Activated naive CD8-positive, alpha-beta T cell treated with anti-CD3 and anti-CD28 coated beads for 36 hours (primary cell): ENCODE measurements at regions not wholly inside any gene's neighbourhood (a gene's known extent, or its start where the extent isn't known, plus 50 kb on each side); places are given as distances from the start of the nearest gene placed in this dataset.

Experiments used
- DNase-seq: peaks from one replicate; pipeline ENCODE4 v3.0.0; 2021
- H3K27ac Mint-ChIP-seq: one replicate; pipeline ENCODE4 v1.8.0; 2022; ENCODE audit warnings: mild to moderate bottlenecking, moderate library complexity, mixed read lengths
- H3K27me3 Mint-ChIP-seq: one replicate; pipeline ENCODE4 v1.8.0; 2022; ENCODE audit warnings: mild to moderate bottlenecking, mixed read lengths
- H3K36me3 Mint-ChIP-seq: one replicate; pipeline ENCODE4 v1.8.0; 2021; ENCODE audit warnings: mild to moderate bottlenecking, mixed read lengths
- H3K4me1 Mint-ChIP-seq: one replicate; pipeline ENCODE4 v1.8.0; 2021; ENCODE audit warnings: mixed read lengths
- H3K4me3 Mint-ChIP-seq: one replicate; pipeline ENCODE4 v1.8.0; 2022; ENCODE audit warnings: mild to moderate bottlenecking, moderate library complexity, mixed read lengths
- H3K9me3 Mint-ChIP-seq: one replicate; pipeline ENCODE4 v1.8.0; 2022; ENCODE audit warnings: mixed read lengths

DNA sequence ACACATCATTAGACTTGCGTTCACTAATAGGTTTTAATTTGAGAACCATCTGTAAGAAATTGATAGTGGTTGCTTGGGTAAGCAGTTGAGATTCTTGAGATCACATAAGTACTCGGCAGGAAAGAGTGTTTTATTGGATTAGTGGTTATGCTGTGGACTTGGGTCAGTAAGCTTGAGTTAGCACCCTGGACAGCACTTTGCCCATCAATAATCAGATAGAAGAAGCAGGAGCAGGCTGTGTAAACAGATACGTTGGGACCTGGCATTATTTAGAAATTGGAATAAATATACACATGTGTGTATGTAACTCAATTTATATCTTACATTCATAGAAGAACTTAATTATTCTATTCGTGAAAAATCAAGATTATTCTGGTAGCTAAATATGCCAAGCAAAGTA is 357.5 kb upstream of the SMIM31 start:
- Mint-ChIP-seq H3K9me3 (no peaks in the 10 kb centered on the region), H3K4me1 (no peaks in the 10 kb centered on the region), H3K27ac (no peak overlapping the region), H3K27me3 (no peaks in the 10 kb centered on the region), H3K4me3 (no peak overlapping the region), H3K36me3 (no peaks in the 10 kb centered on the region)
- DNase-seq = no peak

DNA sequence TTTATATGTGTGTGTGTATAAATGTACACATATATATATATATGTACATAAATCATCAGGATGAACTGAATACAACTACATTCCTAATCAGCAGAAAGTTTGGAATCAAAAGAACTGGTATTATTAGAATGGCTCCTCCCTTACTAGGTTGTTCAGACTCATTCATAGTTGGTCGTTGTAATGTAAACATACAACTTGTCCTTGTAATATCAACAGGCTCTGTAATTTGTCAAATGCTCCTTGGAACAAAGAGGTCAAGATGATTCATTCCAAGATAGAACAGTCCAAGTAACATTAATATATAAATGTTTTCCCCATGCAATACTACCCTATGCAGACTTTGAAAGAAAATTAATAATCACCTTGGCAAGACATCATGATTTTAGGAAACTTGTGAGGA is 351.4 kb upstream of the SMIM31 start:
- Mint-ChIP-seq H3K27ac (no peak overlapping the region), H3K4me3 (no peak overlapping the region), H3K9me3 (no peaks in the 10 kb centered on the region), H3K4me1 (no peaks in the 10 kb centered on the region), H3K27me3 (peaks cover 5% of the 10 kb centered on the region), H3K36me3 (no peaks in the 10 kb centered on the region)
- DNase-seq = no peak

DNA sequence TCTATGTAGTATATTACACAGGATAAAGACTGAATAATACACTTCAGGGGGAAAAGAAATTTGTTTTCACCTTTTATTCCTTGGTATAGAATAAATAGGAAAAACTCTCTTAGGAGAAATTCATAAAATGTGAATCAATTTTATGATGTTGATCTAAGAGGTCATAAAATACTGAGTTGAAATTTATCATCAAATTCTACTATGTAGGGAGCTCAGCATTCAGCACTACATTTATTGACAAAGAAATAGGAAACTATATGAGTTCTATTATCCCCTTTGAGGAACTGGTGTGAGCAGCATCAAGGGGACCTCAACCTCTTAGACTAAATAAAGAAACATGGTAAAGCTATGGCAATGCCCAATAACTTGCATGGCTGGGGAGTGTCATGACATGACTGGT is 348.2 kb upstream of the SMIM31 start:
- no peak for DNase-seq
- H3K9me3 Mint-ChIP-seq = no peaks in the 10 kb centered on the region
- peaks cover 5% of the 10 kb centered on the region for H3K27me3 Mint-ChIP-seq
- no peak overlapping the region for H3K27ac Mint-ChIP-seq
- no peaks in the 10 kb centered on the region for H3K36me3 Mint-ChIP-seq
- H3K4me1 Mint-ChIP-seq = no peaks in the 10 kb centered on the region
- no peak overlapping the region for H3K4me3 Mint-ChIP-seq

DNA sequence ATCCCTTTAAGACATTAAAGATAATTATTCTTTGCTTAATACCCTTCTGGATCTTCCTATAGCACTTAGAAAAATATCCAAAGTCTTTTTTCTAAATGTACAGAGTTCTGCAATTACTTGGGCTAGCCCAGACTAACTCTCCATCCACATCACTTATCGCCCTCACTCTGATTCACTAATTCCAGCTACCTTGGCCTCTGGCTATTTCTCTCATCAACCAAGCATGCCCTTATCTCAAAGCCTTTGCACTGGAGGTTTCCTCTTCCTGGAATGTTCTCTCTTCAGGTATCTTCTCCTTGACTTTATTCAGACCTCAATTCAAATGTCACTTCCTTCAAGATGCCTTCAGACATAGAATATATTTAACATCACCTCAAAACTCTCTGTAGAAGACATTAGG is 345.1 kb upstream of the SMIM31 start:
- Mint-ChIP-seq H3K4me3 (no peak overlapping the region), H3K27me3 (no peaks in the 10 kb centered on the region), H3K9me3 (no peaks in the 10 kb centered on the region), H3K4me1 (no peaks in the 10 kb centered on the region), H3K27ac (no peak overlapping the region), H3K36me3 (no peaks in the 10 kb centered on the region)
- no peak for DNase-seq

DNA sequence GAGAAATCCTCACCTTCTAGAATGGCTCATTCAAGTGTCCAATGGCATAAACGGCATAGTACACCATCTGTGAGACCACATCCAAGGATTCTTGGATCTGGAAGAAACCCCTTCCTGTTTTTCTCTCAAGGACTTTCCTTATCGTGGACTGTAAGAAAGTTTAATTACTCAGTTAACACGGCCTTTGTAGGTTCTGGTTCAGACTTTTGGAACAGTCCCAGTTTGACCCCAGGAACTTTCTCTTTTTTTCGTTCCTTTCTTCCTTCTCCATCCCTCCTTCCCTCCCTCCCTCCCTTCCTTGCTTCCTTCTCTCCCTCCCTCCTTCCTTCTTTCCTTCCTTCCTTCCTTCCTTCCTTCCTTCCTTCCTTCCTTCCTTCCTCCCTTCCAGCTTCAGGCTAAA is 343.5 kb upstream of the SMIM31 start:
- H3K27ac Mint-ChIP-seq = no peak overlapping the region
- no peak for DNase-seq
- H3K9me3 Mint-ChIP-seq = no peaks in the 10 kb centered on the region
- H3K4me3 Mint-ChIP-seq = no peak overlapping the region
- no peaks in the 10 kb centered on the region for H3K36me3 Mint-ChIP-seq
- H3K4me1 Mint-ChIP-seq = no peaks in the 10 kb centered on the region
- H3K27me3 Mint-ChIP-seq = no peaks in the 10 kb centered on the region

DNA sequence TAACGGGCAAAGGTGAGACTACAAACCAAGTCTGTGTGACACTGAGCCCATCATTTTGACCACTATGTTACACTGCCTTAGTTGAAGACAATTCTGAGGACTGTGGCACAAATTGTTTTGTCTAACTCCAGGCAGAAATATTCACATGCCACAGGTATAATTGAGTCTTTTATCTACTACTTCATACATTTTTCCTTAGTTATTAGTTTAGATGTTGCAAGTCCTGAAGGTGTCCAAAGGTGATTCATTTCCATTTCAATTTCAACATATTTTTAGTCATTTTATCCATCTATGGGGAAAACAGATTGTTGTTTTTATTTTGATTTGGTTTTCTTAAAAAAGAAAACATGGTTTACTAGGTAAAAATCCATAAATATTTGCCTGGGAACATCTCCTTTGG is 341.7 kb upstream of the SMIM31 start:
- no peaks in the 10 kb centered on the region for H3K36me3 Mint-ChIP-seq
- no peaks in the 10 kb centered on the region for H3K9me3 Mint-ChIP-seq
- H3K4me3 Mint-ChIP-seq = no peak overlapping the region
- DNase-seq = no peak
- H3K4me1 Mint-ChIP-seq = no peaks in the 10 kb centered on the region
- no peak overlapping the region for H3K27ac Mint-ChIP-seq
- no peaks in the 10 kb centered on the region for H3K27me3 Mint-ChIP-seq

DNA sequence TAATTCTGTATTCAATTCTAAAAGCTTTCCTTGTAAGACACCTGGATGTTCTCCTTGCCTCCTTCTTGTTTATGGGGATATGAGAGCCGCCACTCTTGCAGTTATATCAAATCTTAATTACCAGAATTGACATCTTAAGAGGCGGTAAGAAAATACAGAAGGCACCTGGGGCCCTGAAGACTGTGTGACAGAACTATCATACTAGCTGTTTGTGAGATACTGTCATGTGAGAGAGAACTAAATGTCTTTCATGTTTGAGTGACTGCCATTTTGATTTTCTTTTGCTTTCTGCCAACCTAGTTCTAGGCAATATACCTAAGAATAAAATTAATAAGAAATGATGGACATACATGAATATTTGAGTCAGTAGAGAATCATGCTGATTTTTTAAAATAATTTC is 340.2 kb upstream of the SMIM31 start:
- no peak overlapping the region for H3K27ac Mint-ChIP-seq
- H3K36me3 Mint-ChIP-seq = no peaks in the 10 kb centered on the region
- DNase-seq = no peak
- no peak overlapping the region for H3K4me3 Mint-ChIP-seq
- H3K9me3 Mint-ChIP-seq = no peaks in the 10 kb centered on the region
- H3K4me1 Mint-ChIP-seq = no peaks in the 10 kb centered on the region
- H3K27me3 Mint-ChIP-seq = no peaks in the 10 kb centered on the region

DNA sequence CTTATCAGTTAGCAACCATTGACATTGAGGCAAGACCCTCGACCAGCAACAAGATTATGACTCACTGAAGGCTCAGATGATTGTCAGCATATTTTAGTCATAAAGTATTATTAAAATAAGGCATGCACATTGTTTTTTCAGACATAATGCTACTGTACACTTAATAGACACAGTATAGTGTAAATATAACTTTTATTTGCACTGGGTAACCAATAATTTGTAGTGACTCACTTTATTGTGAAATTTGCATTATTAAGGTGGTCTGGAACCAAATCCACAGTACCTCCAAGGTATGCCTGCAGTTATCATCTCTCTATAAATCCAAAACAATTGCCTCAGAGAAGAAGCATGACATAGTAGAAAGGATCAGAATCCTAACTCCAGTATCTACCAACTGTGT is 330.1 kb upstream of the SMIM31 start:
- Mint-ChIP-seq H3K27me3 (no peaks in the 10 kb centered on the region), H3K9me3 (peaks cover 3% of the 10 kb centered on the region)

DNA sequence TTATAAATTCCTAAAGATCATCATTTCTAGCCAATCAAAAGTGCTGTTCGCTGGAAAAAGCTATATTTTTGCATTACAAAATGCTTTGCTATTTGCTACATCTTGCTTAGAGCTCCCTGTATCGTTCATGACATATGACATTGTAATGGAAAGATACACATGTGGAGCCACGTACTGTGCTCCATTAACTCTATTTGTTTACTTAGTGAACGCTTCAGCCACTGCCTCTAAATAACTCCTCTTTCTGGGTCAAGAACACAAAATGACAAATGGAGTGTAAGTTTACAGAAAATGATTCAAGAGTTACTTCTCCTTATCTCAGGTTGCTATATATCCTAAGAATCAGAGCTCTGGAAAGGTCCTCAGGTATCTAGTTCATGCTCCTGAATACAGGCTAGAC is 329.1 kb upstream of the SMIM31 start:
- Mint-ChIP-seq H3K27me3 (no peaks in the 10 kb centered on the region), H3K36me3 (no peaks in the 10 kb centered on the region), H3K9me3 (peaks cover 3% of the 10 kb centered on the region), H3K4me3 (no peak overlapping the region), H3K4me1 (no peaks in the 10 kb centered on the region), H3K27ac (no peak overlapping the region)
- DNase-seq = no peak

More for the DNA sequence above, 330.1 kb upstream of the SMIM31 start:
- Mint-ChIP-seq H3K36me3 (no peaks in the 10 kb centered on the region), H3K27ac (no peak overlapping the region), H3K4me1 (no peaks in the 10 kb centered on the region), H3K4me3 (no peak overlapping the region)
- no peak for DNase-seq

DNA sequence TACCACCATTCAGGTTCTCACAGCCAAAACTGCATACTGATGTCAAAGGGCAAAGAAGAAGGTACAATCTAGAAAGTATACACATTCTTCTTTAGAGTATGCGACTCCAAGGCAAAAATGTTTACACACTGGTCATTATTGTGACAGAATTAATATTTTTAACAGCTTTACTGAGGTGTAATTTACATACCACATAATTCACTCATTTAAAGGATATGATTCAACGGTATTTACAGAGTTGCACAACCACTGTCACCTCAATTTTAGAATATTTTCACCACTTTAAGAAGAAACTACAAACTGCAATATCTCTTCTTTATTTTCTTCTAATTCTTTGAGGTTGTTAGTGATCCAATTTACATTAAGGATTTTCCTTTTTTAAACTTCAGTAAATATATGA is 325.4 kb upstream of the SMIM31 start:
- Mint-ChIP-seq H3K4me1 (no peaks in the 10 kb centered on the region), H3K27ac (no peak overlapping the region), H3K9me3 (no peaks in the 10 kb centered on the region), H3K36me3 (no peaks in the 10 kb centered on the region), H3K27me3 (no peaks in the 10 kb centered on the region), H3K4me3 (no peak overlapping the region)
- no peak for DNase-seq

DNA sequence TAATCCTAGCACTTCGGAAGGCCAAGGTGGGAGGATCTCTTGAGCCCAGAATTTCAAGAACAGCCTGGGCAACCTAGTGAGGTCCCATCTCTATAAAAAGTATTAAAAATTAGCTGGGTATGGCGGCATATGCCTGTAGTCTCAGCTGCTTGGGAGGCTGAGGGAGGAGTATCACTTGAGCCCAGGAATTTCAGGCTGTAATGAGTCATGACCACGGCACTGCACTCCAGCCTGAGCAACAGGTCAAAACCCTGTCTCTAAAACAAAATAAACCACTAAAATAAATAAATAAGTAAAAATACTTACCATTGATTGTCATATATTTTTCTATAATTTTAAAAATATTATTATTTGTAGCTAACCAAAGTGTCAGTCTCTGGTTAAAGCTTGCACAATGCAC is 315.6 kb upstream of the SMIM31 start:
- Mint-ChIP-seq H3K36me3 (no peaks in the 10 kb centered on the region), H3K27ac (no peak overlapping the region), H3K4me3 (no peak overlapping the region), H3K27me3 (peaks cover 4% of the 10 kb centered on the region), H3K9me3 (no peaks in the 10 kb centered on the region), H3K4me1 (no peaks in the 10 kb centered on the region)
- no peak for DNase-seq

DNA sequence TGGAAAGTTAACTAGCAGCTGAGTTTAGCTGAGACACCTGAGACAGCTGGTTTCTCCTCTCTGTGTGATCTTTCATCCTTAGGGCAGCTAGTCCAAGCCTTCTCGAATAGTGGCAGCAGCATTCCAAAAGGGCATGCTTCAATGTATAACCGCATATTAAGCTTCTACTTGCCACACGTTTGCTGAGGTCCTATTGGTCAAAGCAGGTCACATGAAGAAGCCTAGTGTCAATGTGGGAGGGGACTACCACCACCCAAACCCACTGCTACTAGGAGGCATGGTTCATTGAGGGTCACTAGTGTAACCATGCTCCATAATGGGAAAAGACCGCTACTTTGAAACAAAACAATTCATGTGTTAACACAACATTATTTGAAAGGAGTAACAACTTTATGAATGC is 314.9 kb upstream of the SMIM31 start:
- Mint-ChIP-seq H3K4me3 (no peak overlapping the region), H3K4me1 (no peaks in the 10 kb centered on the region), H3K27ac (no peak overlapping the region), H3K36me3 (no peaks in the 10 kb centered on the region), H3K9me3 (no peaks in the 10 kb centered on the region), H3K27me3 (no peaks in the 10 kb centered on the region)
- no peak for DNase-seq

DNA sequence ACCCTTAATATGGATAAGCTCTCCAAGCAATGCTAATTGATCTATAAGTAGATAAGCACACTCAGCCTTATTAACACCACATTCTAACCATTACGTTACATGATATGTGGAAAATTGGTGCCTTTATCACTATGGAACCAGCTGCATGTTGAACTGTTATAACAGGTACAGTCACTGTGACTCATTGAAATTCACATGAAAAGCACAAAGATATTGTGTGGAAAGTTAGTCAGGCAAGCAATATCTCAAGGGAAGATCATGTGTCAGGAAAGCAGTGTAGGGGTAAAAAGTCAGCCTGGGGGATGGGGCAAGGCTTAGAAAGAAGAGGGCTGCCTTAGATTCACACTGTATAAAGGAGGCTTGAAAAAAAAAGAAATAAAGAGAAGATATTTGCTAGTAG is 313.7 kb upstream of the SMIM31 start:
- DNase-seq = no peak
- Mint-ChIP-seq H3K4me3 (no peak overlapping the region), H3K4me1 (no peaks in the 10 kb centered on the region), H3K27ac (no peak overlapping the region), H3K36me3 (no peaks in the 10 kb centered on the region), H3K27me3 (no peaks in the 10 kb centered on the region), H3K9me3 (no peaks in the 10 kb centered on the region)

DNA sequence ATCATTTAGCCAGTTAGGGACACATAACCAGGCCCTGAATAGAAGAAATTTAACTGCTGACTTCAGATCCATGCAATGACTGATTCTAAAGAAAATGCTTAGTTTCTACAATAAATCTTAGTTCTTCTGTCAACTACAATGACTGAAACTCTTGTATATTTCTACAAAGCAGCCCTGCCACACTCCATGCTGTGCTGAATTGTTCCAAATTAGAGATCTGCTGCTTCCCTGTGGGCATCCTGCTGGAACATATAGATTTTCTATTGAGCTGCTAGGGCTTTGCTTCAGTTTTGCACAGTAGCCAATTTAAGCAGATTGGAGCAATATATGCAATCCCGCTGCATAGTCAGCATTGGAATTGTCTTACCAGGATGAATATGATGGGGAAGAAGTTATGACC is 312.8 kb upstream of the SMIM31 start:
- Mint-ChIP-seq H3K27ac (no peak overlapping the region), H3K4me1 (no peaks in the 10 kb centered on the region), H3K27me3 (no peaks in the 10 kb centered on the region), H3K9me3 (no peaks in the 10 kb centered on the region), H3K4me3 (no peak overlapping the region), H3K36me3 (no peaks in the 10 kb centered on the region)
- no peak for DNase-seq

DNA sequence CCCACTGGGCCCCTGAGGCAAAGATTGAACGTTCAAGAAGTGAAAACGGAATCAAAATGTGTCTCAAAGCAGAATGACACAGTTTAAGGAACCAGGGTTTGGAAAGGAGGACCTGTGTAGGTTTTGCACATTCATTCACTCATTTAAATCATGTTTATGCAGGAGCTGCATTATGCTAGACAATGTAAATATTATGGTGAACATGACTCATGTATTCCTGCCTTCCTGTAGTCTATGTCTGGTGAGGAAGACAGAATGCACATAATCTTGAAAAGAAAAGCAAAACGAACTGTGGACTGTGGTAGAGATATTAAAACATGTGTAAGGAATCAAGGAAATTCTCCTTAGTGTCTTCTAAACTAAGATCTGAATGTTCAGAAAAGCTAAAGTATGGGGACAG is 311.8 kb upstream of the SMIM31 start:
- no peaks in the 10 kb centered on the region for H3K36me3 Mint-ChIP-seq
- no peak for DNase-seq
- no peaks in the 10 kb centered on the region for H3K27me3 Mint-ChIP-seq
- H3K9me3 Mint-ChIP-seq = no peaks in the 10 kb centered on the region
- no peaks in the 10 kb centered on the region for H3K4me1 Mint-ChIP-seq
- no peak overlapping the region for H3K4me3 Mint-ChIP-seq
- H3K27ac Mint-ChIP-seq = no peak overlapping the region

DNA sequence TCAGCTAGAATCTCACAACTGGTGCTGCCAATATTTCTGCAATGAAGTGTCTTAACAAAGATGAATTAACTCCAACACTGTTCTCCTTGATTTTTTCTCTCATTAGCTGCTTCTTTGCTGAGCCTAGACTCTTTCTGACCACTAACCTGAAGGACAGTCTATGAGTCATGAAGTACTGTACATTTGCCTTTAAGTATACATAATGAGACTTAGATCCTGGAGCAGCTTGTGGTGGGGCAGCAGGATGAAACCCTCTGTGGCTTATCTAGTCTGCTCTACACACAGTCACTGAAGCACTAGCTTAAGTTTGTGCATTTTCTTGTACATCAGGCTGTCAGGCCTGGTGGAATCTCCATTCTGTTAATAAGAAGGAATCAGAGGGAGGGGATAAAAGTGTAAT is 307.4 kb upstream of the SMIM31 start:
- Mint-ChIP-seq H3K9me3 (no peaks in the 10 kb centered on the region), H3K36me3 (no peaks in the 10 kb centered on the region), H3K4me1 (no peaks in the 10 kb centered on the region), H3K27ac (no peak overlapping the region), H3K4me3 (no peak overlapping the region), H3K27me3 (no peaks in the 10 kb centered on the region)
- no peak for DNase-seq

DNA sequence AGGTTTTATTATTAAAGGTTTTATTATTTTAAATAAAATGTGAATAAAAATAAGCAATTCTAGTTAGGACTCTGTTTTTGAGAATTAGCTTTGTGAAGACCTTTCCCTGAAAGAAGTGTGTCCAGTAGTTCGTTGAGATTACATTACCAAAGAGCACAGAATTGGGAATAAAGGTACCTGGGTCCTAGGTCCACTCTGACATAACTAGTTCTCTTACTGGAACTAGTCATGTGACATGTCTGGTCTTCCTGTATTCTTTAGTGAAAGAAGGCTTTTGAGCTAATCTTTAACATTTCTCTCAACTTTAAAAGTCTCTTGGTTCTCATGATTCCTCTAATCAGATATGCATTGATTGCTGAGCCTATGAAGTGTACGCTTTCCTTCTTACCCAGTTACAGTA is 292.0 kb upstream of the SMIM31 start:
- Mint-ChIP-seq H3K9me3 (peaks cover 2% of the 10 kb centered on the region), H3K4me3 (no peak overlapping the region), H3K36me3 (no peaks in the 10 kb centered on the region), H3K4me1 (no peaks in the 10 kb centered on the region), H3K27ac (no peak overlapping the region), H3K27me3 (no peaks in the 10 kb centered on the region)
- no peak for DNase-seq
